GM23338 (cell line): ENCODE measurements at regions not wholly inside any gene's neighbourhood (a gene's known extent, or its start where the extent isn't known, plus 50 kb on each side); places are given as distances from the start of the nearest gene placed in this dataset.

ENCODE experiments used
- CREB1 ChIP-seq: fragments of 250-450 bp; sonication (Bioruptor Pico); IDR thresholded peaks from 2 replicates; pipeline ENCODE4 v1.5.0; 2020; ENCODE audit warnings: low read depth, mild to moderate bottlenecking, moderate library complexity
- CTCF ChIP-seq, 2 experiments: fragments of 200-600 bp in 1 of 2; sonication (generic) in 1 of 2; conservative IDR thresholded peaks; 2 replicates each; pipeline versions ENCODE4 v1.5.1 to v1.6.1; 2016 to 2017; ENCODE audit warnings: antibody characterized with exemption in 2 of 2, low read depth in 2 of 2, mild to moderate bottlenecking in 2 of 2, moderate library complexity in 1 of 2
- ETS1 ChIP-seq: IDR thresholded peaks from 2 replicates; pipeline ENCODE4 v1.6.1; 2016; ENCODE audit warnings: antibody characterized with exemption
- EZH2 ChIP-seq: fragments of 200-600 bp; sonication (generic); IDR thresholded peaks from one replicate; pipeline ENCODE4 v1.8.0; 2017; ENCODE audit warnings: antibody characterized with exemption, mild to moderate bottlenecking, low read depth; ENCODE audit not compliant: unreplicated experiment
- EZH2phosphoT487 ChIP-seq: fragments of 200-600 bp; sonication (generic); IDR thresholded peaks from one replicate; pipeline ENCODE4 v1.8.1; 2018; ENCODE audit warnings: antibody characterized with exemption; ENCODE audit not compliant: unreplicated experiment
- JUNB ChIP-seq: IDR thresholded peaks from one replicate; pipeline ENCODE4 v1.6.1; 2016; ENCODE audit warnings: antibody characterized with exemption; ENCODE audit not compliant: unreplicated experiment
- NANOG ChIP-seq: IDR thresholded peaks from 2 replicates; pipeline ENCODE4 v1.6.1; 2016; ENCODE audit warnings: antibody characterized with exemption, borderline replicate concordance
- POLR2AphosphoS5 ChIP-seq: IDR thresholded peaks from 2 replicates; pipeline ENCODE4 v1.6.1; 2016; ENCODE audit warnings: antibody characterized with exemption, low read depth
- STAT1 ChIP-seq: IDR thresholded peaks from one replicate; pipeline ENCODE4 v1.6.1; 2016; ENCODE audit warnings: antibody characterized with exemption; ENCODE audit not compliant: unreplicated experiment
- ZNF114 ChIP-seq: fragments of 250-450 bp; sonication (Bioruptor Pico); IDR thresholded peaks from 2 replicates; pipeline ENCODE4 v1.5.0; 2020; ENCODE audit warnings: mild to moderate bottlenecking, moderate library complexity
- ZNF331 ChIP-seq: fragments of 250-450 bp; sonication (Bioruptor Pico); IDR thresholded peaks from 2 replicates; pipeline ENCODE4 v1.5.0; 2020; ENCODE audit warnings: low read depth, mild to moderate bottlenecking, moderate library complexity
- ZNF462 ChIP-seq: fragments of 250-450 bp; sonication (Bioruptor Pico); IDR thresholded peaks from 2 replicates; pipeline ENCODE4 v1.5.0; 2020; ENCODE audit warnings: mild to moderate bottlenecking, moderate library complexity
- TF ChIP-seq, protein P1 (sequence below): IDR thresholded peaks from one replicate; pipeline ENCODE4 v1.6.1; 2018; ENCODE audit warnings: antibody characterized with exemption; ENCODE audit not compliant: unreplicated experiment

DNA sequence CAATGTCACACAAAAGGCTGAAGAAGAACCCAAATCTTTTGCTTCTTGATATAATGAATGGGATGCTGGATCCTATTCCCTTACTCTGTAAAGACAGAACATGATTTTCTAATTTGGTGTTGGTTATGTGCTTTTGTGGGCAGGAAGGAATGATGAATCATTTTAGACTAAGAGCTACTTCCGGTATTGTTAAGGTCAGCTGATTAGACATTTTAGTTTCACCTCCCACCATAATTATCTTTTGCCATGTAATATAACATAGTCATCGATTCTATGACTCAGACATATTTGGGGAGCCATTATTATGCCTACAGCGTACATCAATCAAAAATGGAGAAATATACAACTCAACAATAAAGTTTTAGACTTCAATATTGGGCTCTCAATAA is 265.3 kb downstream of the ZNF674 start:
- TF ChIP-seq CTCF (conservative IDR thresholded peaks at IDR 0.05; ENCODE audit: low read depth in 2 of 2) = no peak
- no peak for TF ChIP-seq EZH2phosphoT487
- no peak for TF ChIP-seq EZH2
- TF ChIP-seq POLR2AphosphoS5 = no peak
- TF ChIP-seq JUNB = no peak
- TF ChIP-seq CREB1 = no peak
- TF ChIP-seq, protein P1, sequence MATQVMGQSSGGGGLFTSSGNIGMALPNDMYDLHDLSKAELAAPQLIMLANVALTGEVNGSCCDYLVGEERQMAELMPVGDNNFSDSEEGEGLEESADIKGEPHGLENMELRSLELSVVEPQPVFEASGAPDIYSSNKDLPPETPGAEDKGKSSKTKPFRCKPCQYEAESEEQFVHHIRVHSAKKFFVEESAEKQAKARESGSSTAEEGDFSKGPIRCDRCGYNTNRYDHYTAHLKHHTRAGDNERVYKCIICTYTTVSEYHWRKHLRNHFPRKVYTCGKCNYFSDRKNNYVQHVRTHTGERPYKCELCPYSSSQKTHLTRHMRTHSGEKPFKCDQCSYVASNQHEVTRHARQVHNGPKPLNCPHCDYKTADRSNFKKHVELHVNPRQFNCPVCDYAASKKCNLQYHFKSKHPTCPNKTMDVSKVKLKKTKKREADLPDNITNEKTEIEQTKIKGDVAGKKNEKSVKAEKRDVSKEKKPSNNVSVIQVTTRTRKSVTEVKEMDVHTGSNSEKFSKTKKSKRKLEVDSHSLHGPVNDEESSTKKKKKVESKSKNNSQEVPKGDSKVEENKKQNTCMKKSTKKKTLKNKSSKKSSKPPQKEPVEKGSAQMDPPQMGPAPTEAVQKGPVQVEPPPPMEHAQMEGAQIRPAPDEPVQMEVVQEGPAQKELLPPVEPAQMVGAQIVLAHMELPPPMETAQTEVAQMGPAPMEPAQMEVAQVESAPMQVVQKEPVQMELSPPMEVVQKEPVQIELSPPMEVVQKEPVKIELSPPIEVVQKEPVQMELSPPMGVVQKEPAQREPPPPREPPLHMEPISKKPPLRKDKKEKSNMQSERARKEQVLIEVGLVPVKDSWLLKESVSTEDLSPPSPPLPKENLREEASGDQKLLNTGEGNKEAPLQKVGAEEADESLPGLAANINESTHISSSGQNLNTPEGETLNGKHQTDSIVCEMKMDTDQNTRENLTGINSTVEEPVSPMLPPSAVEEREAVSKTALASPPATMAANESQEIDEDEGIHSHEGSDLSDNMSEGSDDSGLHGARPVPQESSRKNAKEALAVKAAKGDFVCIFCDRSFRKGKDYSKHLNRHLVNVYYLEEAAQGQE = no peak
- TF ChIP-seq ZNF331 (CRISPR knock-in tag) = no peak
- no peak for TF ChIP-seq STAT1
- no peak for TF ChIP-seq ZNF114 (CRISPR knock-in tag)
- TF ChIP-seq ETS1 = no peak
- TF ChIP-seq NANOG = no peak
- TF ChIP-seq ZNF462 (CRISPR knock-in tag) = no peak
